HG03139 (cell line): ENCODE measurements at regions not wholly inside any gene's neighbourhood (a gene's known extent, or its start where the extent isn't known, plus 50 kb on each side); places are given as distances from the start of the nearest gene placed in this dataset.
"Not testable (repeated sequence)": the region's sequence is repeated elsewhere in the genome, so short reads cannot be mapped to it uniquely, and the experiment has no call there.

Source experiments
- ATAC-seq: cut with Tn5 transposase; IDR thresholded peaks from one replicate; pipeline ENCODE4 v1.9.1; 2021; ENCODE audit not compliant: unreplicated experiment

DNA sequence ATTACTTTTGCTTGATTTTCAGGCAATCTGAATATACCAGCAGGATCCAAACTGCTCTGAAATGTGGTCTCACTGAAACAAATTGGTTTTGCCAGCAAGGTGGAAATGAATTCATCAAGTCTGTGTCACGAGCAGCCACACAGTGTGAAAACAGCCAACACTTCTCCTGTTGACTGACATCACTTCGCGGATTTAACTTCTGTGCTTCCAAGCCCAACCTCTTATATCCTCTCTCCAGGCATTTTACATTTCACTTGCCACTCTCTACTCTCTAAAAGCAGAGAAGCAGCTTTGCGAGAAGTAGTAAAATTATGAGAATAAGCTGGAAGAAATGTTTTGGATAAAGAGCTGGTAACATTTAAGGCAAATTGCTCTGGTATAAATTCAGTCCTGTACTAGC, 106.1 kb upstream of the FRG1 start:
- no peak for ATAC-seq

DNA sequence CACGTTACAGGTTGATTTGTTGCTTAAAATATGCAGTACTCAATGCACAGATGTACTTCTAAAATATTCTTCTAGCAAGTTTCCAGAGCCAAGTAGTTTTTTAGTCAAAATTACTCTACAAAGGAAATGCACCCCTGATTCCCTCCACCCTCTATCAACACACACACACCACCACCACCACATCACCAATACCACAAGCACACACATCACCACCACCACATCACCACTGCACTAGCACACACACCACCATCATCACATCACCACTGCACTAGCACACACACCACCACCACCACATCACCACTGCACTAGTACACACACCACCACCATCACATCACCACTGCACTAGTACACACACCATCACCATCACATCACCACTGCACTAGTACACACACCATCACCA, 105.2 kb upstream of the FRG1 start:
- no peak for ATAC-seq

DNA sequence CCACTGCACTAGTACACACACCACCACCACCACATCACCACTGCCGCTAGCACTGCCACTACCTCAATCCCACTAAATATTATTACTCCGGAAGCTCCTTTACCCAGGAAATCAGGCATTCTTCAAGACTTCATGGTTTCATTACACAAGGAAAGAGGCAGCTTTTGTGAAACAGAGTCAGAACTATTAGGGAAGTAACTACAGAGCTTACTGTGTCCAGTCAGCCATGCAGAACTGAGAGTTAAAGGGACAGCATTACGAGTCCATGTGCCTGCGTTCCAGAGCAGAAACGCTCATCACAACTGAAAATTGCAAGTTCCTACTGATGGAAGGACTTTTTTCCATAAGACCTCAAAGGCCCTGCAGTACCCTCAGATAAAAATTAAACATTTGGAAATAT, 103.2 kb upstream of the FRG1 start:
- no peak for ATAC-seq

DNA sequence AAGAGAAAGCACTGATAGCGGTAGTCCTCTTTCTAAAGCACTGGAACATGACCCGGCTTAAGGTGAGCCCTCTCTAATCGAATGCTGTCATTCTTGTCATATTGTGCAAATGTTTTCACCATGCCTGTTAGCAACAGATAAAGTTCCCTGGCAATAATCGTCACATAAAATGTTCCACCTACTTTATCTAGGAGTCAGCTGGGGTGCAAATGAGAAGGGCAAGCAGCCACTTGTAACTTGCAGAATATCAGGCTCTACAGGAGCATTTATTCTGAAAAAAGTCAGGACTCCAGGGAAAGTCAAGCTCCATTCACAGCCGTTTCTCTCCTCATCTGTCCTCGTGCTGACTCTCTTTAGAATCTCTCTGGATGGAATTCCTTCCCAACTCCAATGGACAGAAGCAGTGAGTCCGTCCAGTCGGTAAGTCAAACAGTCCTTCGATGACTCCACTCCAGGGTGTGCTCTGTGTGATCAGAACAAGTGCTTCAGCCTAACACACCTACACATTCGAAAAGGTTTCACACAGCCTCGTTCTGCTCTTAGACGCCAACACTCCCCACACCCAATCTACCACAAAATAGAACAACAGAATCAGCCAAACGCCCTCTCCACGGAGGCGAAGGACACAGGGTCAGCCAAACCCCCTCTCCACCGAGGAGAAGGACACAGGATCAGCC, 101.7 kb upstream of the FRG1 start:
- ATAC-seq: no peak

DNA sequence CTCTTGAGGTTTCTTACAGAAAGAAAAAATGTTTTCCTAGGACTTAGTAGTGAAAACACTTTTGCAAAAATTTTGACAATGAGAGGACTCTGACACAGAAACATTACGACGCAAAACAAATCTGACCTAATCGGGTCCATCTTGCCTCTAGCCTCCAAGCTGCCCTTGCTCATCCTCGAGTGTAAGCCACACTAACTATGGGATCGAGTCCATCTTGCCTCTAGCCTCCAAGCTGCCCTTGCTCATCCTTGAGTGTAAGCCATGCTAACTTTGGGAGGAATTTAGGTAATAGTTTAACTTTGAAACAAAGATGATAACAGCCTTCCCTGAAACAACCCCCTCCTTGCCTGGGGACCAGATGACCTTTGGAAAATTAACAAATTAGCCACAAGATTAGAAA, 100.3 kb upstream of the FRG1 start:
- no peak for ATAC-seq

DNA sequence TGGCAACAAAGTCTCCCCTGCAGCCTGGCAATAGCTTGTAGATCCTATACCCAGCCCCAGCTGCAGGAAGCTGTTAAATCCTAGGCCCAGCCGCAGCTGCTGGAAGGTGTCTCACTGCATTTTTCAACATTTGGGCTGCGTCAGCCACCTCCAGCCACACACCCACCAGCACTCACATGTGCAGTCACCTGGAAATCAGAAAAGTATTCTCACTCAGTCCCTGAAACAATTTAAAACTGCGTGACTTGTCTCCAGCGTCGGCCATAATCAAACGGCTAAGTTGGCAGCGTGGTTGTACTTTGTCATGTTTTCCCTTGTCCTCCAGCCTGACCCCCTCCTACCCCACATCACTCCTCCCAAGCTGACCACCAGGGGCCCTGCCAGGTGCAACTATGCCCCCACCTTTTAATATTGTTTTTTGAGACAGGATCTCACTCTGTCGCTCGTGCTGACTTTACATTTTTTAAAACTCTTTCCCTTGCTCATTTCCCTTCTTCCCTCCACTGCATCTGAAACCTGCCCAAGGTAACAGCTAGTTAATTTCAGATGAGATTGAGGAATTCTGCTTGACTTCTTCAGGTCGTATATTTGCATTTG, 97.2 kb upstream of the FRG1 start:
- no peak for ATAC-seq

DNA sequence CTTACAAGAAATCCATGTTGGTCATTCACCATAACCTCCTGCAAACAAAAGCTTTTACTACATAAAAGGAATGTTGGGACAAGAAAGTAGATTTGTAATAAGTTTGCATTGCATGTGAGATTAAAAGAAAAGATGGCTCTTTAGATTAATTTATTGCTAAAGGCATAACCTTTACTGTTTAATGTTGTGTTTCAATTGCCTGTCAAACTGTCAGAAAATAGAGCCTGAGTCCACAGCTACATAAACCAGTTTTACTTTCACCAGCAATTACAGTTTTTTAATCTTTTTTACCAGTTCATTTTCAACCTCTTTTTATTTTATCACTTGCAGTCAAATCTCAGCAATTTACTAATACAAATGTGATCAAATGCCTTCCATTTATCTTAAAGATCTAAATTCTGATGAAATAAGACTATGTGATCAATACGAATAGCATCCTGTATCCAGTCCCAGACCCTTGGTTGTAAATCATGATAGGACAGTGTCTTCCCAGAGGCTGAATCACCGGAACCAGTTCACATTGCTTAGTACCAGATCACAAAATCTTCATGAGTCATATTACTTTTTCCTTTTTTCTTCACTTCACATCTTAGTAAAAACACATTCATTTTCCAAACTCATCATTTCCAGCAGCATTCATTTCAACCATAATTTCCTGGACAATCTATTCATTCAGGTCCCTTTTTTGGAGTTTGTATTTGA, 95.4 kb upstream of the FRG1 start:
- no peak for ATAC-seq

DNA sequence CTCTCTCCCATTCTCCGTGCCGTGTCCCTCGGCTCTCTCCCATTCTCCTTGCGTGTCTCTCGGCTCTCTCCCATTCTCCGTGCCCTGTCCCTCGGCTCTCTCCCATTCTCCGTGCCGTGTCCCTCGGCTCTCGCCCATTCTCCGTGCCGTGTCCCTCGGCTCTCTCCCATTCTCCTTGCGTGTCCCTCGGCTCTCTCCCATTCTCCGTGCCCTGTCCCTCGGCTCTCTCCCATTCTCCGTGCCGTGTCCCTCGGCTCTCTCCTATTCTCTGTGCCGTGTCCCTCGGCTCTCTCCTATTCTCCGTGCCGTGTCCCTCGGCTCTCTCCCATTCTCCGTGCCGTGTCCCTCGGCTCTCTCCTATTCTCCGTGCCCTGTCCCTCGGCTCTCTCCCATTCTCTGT, 94.6 kb upstream of the FRG1 start:
- ATAC-seq: not testable (repeated sequence)

DNA sequence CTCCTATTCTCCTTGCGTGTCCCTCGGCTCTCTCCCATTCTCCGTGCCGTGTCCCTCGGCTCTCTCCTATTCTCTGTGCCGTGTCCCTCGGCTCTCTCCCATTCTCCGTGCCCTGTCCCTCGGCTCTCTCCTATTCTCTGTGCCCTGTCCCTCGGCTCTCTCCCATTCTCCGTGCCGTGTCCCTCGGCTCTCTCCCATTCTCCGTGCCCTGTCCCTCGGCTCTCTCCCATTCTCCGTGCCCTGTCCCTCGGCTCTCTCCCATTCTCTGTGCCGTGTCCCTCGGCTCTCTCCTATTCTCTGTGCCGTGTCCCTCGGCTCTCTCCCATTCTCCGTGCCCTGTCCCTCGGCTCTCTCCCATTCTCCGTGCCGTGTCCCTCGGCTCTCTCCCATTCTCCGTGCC, 94.1 kb upstream of the FRG1 start:
- ATAC-seq: not testable (repeated sequence)

DNA sequence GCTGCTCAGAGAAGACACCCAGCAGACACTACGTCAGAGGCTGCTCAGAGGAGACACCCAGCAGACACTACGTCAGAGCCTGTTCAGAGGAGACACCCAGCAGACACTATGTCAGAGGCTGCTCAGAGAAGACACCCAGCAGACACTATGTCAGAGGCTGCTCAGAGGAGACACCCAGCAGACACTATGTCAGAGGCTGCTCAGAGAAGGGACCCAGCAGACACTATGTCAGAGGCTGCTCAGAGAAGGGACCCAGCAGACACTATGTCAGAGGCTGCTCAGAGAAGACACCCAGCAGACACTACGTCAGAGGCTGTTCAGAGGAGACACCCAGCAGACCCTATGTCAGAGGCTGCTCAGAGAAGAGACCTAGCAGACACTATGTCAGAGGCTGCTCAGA, 92.0 kb upstream of the FRG1 start:
- ATAC-seq: not testable (repeated sequence)

DNA sequence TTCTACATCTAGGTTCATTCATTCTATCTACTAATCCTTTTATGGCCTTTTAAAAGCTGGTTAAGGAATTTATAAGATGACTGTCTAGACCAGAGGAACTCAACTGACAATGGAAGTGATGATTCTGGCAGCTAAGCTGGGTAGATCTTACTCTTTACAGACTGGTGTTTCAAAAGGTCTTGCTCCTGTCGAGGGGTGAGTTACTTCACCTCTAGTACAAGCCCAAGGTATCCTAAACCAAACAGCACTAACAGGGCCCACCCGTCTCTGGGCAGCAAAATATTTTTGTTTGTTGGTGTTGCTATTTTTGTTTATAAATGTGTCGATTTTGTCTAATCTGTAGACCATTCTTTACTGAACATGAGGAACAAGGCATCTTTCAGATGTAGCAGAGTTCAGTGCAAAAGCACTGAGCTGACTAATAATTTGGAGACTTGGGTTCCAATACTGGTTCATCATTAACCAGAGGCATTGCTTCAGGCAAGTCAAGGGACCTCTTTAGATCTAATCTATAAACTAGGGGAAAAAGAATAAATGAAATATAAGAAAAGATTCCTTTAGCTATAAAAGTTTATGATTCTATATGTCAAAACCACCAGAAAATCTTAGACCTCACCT, 90.3 kb upstream of the FRG1 start:
- no peak for ATAC-seq

DNA sequence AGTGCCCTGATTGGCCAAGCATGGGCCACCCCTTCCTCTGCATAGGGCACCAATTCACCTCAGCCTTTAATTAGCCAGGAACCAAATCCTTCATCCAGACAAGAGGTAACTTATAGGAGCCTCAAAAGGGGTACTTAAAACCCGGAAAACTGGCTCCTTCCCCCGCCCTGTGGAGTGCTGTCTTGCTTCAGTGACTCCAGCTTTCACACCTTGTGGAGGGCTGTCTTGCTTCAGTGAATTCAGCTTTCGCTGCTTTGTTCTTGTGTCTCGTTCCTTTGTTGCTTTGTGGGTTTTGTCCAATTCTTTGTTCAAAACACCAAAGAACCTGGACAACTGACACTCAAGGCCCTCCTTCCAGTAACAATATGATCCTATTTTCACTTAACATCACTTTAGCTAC, 82.2 kb upstream of the FRG1 start:
- peak; percentile 78 for ATAC-seq

DNA sequence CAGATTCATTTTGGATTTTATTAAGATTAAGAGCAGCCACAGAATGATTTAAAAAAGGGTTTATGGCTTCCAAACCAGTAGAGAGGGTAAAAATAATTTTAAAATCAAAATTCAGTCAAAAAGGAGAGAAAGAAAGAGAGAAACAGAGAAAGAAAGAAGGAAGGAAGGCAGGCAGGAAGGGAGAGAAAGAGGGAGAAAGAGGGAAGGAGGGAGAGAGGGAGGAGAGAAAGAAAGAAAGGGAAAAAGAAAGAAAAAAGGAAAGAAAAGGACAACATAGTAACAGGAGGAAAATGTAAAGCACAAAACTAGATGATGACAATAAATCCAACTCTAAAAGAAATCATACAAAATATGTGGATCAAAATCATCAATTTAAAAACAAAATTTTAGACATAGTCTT, 79.6 kb upstream of the FRG1 start:
- ATAC-seq: no peak

DNA sequence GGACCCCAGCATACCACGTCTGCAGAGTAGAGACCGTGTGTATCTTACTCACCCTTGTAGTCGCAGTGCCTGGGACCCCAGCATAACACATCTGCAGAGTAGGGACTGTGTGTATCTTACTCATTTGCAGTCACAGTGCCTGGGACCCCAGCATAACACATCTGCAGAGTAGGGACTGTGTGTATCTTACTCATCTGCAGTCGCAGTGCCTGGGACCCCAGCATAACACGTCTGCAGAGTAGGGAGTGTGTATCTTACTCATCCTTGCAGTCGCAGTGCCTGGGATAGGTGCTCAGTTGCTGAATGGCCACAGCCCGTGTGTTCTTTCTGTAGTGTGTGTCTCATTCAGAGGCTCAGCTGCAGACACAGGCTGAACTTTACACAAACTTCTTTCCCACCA, 71.4 kb upstream of the FRG1 start:
- no peak for ATAC-seq

DNA sequence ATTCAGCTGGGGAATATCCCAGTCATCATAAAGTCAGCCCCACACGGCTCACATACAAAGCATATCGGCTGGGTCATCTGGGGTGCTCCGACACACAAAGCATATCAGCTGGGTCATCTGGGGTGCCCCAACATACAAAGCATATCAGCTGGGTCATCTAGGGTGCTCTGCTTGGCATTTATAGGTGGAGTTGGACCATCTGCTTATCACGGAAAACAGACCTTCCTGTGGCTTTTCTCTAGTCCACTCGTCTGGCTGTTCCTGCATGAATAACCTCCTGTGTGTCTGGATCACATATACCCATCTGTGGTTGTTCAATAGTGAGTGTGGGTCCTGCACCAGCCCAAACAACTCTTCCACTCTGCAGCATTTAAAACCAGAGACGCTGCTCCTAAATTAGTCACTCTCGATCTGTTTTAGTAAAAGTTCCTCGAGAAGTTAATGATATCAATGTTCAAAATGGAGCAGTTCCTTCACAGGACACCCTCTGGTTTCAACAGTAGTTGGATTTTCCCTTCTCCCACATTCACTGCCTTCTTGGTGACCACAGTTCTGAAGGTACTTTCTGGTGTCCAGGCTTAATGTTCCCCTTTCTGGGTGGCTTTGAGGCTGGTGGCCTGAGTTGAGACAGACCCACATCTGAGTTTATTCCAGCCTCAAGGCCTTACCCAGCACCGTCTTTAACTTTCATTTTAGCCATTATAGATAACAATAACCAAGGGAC, 70.0 kb upstream of the FRG1 start:
- no peak for ATAC-seq

DNA sequence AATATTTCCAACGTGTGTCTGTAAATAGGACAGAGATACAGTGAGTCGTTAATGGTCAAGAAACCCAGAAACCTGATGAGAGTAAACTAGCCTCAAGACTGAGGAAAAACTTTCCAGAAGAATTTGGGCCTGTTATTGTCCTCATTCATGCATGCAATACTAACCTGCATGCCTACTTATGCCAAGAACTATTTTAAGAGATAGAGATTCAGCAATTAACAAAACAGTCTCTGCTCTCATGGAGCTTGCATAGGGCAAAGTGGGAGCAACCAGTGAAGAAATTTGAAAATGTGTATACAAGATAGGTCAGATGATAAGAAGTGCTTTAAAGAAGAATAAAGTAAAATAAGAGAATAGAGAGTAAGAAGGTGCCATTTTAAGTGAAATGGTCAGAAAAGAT, 66.1 kb upstream of the FRG1 start:
- ATAC-seq: no peak

DNA sequence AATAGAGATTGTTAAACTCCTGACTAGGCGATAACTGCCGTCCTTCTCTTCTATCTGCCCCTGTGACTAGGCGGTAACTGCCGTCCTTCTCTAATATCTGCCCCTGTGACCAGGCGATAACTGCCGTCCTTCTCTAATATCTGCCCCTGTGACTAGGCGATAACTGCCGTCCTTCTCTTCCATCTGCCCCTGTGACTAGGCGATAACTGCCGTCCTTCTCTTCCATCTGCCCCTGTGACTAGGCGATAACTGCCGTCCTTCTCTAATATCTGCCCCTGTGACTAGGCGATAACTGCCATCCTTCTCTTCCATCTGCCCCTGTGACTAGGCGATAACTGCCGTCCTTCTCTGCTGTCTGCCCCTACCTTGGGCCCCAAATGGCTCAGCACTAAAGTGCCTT, 59.5 kb upstream of the FRG1 start:
- not testable (repeated sequence) for ATAC-seq

DNA sequence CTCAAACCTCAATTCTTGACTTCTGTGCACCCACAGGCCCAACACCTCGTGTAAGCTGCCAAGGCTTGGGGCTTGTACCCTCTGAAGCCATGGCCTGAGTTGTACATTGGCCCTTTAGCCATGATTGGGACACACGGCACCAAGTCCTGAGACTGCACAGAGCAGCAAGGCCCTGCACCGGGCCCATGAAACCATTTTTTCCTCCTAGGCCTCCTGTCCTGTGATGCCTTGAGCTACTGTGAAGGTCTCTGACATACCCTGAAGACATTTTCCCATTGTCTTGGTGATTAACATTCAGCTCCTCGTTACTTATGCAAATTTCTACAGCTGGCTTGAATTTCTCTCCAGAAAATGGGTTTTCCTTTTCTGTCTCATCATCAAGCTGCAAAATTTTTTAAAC, 52.3 kb upstream of the FRG1 start:
- ATAC-seq: not testable (repeated sequence)
